IMR-90 (cell line): ENCODE measurements at regions not wholly inside any gene's neighbourhood (a gene's known extent, or its start where the extent isn't known, plus 50 kb on each side); places are given as distances from the start of the nearest gene placed in this dataset.

Experiments used
- ATAC-seq: fragments of 200-7000 bp; cut with Tn5 transposase; 2 replicates; pipeline ENCODE4 v1.9.1; 2020; ENCODE audit warnings: low read depth, mild to moderate bottlenecking, moderate library complexity
- BruUV-seq: library from RNA; stranded (reverse); fragments of 400-500 nt; replicated peaks from 2 replicates; lab custom pipeline; 2021; lab: Mats Ljungman, UMichigan
- CTCF ChIA-PET: fragments of 300-600 bp; formaldehyde crosslinking; extraction: SDS; loops from one replicate; lab custom pipeline; 2021; ENCODE audit warnings: antibody characterized with exemption; lab: Yijun Ruan, JAX
- POLR2A ChIA-PET: fragments of 300-600 bp; sonication (Branson Sonifier 250); formaldehyde crosslinking; loops from one replicate; lab custom pipeline; 2022; ENCODE audit warnings: antibody characterized with exemption; ENCODE audit not compliant: unreplicated experiment; lab: Charles Lee
- DNase-seq: peaks from one replicate; pipeline ENCODE4 v3.0.0; 2013
- H2AFZ ChIP-seq: replicated peaks from 2 replicates; pipeline ENCODE3; 2013; ENCODE audit warnings: low read length, mild to moderate bottlenecking; ENCODE audit not compliant: poor library complexity
- H2AK5ac ChIP-seq: 2 replicates; pipeline ENCODE4 v1.6.1; 2013; ENCODE audit warnings: low read depth, low read length, inconsistent platforms
- H2AK9ac ChIP-seq: replicated peaks from 2 replicates; pipeline ENCODE3; 2013; ENCODE audit warnings: mild to moderate bottlenecking, low read depth, low read length, moderate library complexity; ENCODE audit not compliant: poor library complexity
- H2BK120ac ChIP-seq: 2 replicates; pipeline ENCODE4 v1.6.1; 2013; ENCODE audit warnings: low read depth, low read length, inconsistent platforms
- H2BK15ac ChIP-seq: 3 replicates; pipeline ENCODE4 v1.6.1; 2013; ENCODE audit warnings: low read depth, low read length, inconsistent platforms
- H2BK20ac ChIP-seq: 2 replicates; pipeline ENCODE4 v1.6.1; 2013; ENCODE audit warnings: low read depth, mild to moderate bottlenecking, inconsistent platforms, low read length, moderate library complexity
- H2BK5ac ChIP-seq: 2 replicates; pipeline ENCODE4 v1.6.1; 2013; ENCODE audit warnings: mild to moderate bottlenecking, low read depth, low read length, inconsistent platforms; ENCODE audit not compliant: poor library complexity, severe bottlenecking
- H3K14ac ChIP-seq: replicated peaks from 2 replicates; pipeline ENCODE4 v1.6.1; 2013; ENCODE audit warnings: low read depth, low read length, inconsistent platforms
- H3K18ac ChIP-seq: 2 replicates; pipeline ENCODE4 v1.6.1; 2013; ENCODE audit warnings: low read depth, low read length, control low read depth
- H3K23ac ChIP-seq: 2 replicates; pipeline ENCODE4 v1.6.1; 2013; ENCODE audit warnings: low read depth, low read length, inconsistent platforms
- H3K27ac ChIP-seq: 2 replicates; pipeline ENCODE4 v1.5.1; 2013; ENCODE audit warnings: mild to moderate bottlenecking, control low read depth, low read length; ENCODE audit not compliant: insufficient read depth
- H3K27me3 ChIP-seq: 2 replicates; pipeline ENCODE4 v1.6.1; 2013; ENCODE audit warnings: low read length; ENCODE audit not compliant: control insufficient read depth, insufficient read depth
- H3K36me3 ChIP-seq: 2 replicates; pipeline ENCODE4 v1.6.1; 2013; ENCODE audit warnings: low read length, mixed read lengths; ENCODE audit not compliant: control insufficient read depth, insufficient read depth
- H3K4ac ChIP-seq: 2 replicates; pipeline ENCODE4 v1.6.1; 2013; ENCODE audit warnings: low read depth, low read length, inconsistent platforms
- H3K4me1 ChIP-seq: 2 replicates; pipeline ENCODE4 v1.6.1; 2013; ENCODE audit warnings: low read length, mixed read lengths; ENCODE audit not compliant: control insufficient read depth, insufficient read depth
- H3K4me2 ChIP-seq: 2 replicates; pipeline ENCODE4 v1.6.1; 2013; ENCODE audit warnings: low read depth, mild to moderate bottlenecking, control low read depth, low read length, moderate library complexity
- H3K4me3 ChIP-seq: 2 replicates; pipeline ENCODE4 v1.5.1; 2013; ENCODE audit warnings: low read depth, mild to moderate bottlenecking, control low read depth, low read length, moderate library complexity; ENCODE audit not compliant: insufficient read depth
- H3K56ac ChIP-seq: 2 replicates; pipeline ENCODE4 v1.6.1; 2013; ENCODE audit warnings: low read length, inconsistent platforms; ENCODE audit not compliant: insufficient read depth; ENCODE audit errors: extremely low read depth
- H3K79me1 ChIP-seq, 2 experiments: 2 replicates each; pipeline ENCODE4 v1.6.1; 2013; ENCODE audit warnings: low read length in 2 of 2, inconsistent platforms in 1 of 2, low read depth in 1 of 2
- H3K9ac ChIP-seq: 2 replicates; pipeline ENCODE4 v1.6.1; 2013; ENCODE audit warnings: low read depth, low read length, control low read depth
- H3K9me1 ChIP-seq: 2 replicates; pipeline ENCODE4 v1.6.1; 2013; ENCODE audit warnings: low read length, inconsistent platforms; ENCODE audit not compliant: insufficient read depth
- H3K9me3 ChIP-seq: 2 replicates; pipeline ENCODE4 v1.6.1; 2013; ENCODE audit warnings: low read length; ENCODE audit not compliant: control insufficient read depth, insufficient read depth
- H4K20me1 ChIP-seq: 2 replicates; pipeline ENCODE4 v1.6.1; 2013; ENCODE audit warnings: low read length, inconsistent platforms; ENCODE audit not compliant: insufficient read depth
- H4K5ac ChIP-seq: 2 replicates; pipeline ENCODE4 v1.6.1; 2013; ENCODE audit warnings: mild to moderate bottlenecking, low read depth, low read length, control low read depth
- H4K8ac ChIP-seq, 2 experiments: 2 replicates each; pipeline ENCODE4 v1.6.1; 2013; ENCODE audit warnings: low read depth in 2 of 2, low read length in 2 of 2, control low read depth in 1 of 2, inconsistent platforms in 1 of 2
- H4K91ac ChIP-seq: 2 replicates; pipeline ENCODE4 v1.6.1; 2013; ENCODE audit warnings: low read depth, low read length, inconsistent platforms; ENCODE audit not compliant: insufficient read depth
- RFX5 ChIP-seq: IDR thresholded peaks from 2 replicates; pipeline ENCODE4 v1.8.0; 2012; ENCODE audit warnings: low read depth, mild to moderate bottlenecking, low read length, moderate library complexity
- WGBS, 2 experiments: methylation state at CpG; one replicate each; pipeline versions ENCODE4 v1.1.5 to v1.1.7; 2013; ENCODE audit warnings: missing lambda C conversion rate in 2 of 2; ENCODE audit not compliant: insufficient read length in 1 of 2; ENCODE audit errors: extremely low coverage in 2 of 2; 5-methylcytosine and 5-hydroxymethylcytosine counted together
- dilution Hi-C: fragments of 300-500 bp; cut with HindIII; formaldehyde crosslinking; loops from one replicate; pipeline ENCODE4 v1.14.3; 2018; ENCODE audit warnings: low sequenced_read_pairs; ENCODE audit not compliant: unreplicated experiment
- in situ Hi-C: fragments of 300-500 bp; cut with MboI; formaldehyde crosslinking; loops from 3 replicates; pipeline ENCODE4 v1.14.3; 2019; ENCODE audit warnings: low sequenced_read_pairs, inconsistent platforms, mixed read lengths
- intact Hi-C: fragments of 100-400 bp; cut with micrococcal nuclease; formaldehyde crosslinking; loops from 2 replicates; pipeline ENCODE4 v1.10.0; 2022

GRCh38 chr18:67926929-67927864, 410.7 kb upstream of the DSEL start:
- Histone ChIP-seq H3K18ac (no peak overlapping the region), H3K27me3 (no peaks in the 10 kb centered on the region), H2BK120ac (no peak overlapping the region), H3K56ac (no peak overlapping the region), H3K4me1 (peaks cover 6% of the 10 kb centered on the region), H2AFZ (no peak overlapping the region), H3K9me3 (no peaks in the 10 kb centered on the region), H2AK5ac (no peak overlapping the region), H4K5ac (no peak overlapping the region), H3K4me2 (no peak overlapping the region), H2AK9ac (no peak overlapping the region), H3K9ac (no peak overlapping the region), H4K20me1 (no peaks in the 10 kb centered on the region), H3K4me3 (no peak overlapping the region), H3K23ac (no peak overlapping the region), H2BK15ac (no peak overlapping the region), H4K91ac (no peak overlapping the region), H3K36me3 (no peaks in the 10 kb centered on the region), H3K9me1 (peaks cover 6% of the 10 kb centered on the region), H3K27ac (no peak overlapping the region), H3K79me1 (no peaks in the 10 kb centered on the region), H2BK5ac (no peak overlapping the region), H3K4ac (no peak overlapping the region), H3K14ac (no peak overlapping the region), H4K8ac (no peak overlapping the region), H2BK20ac (no peak overlapping the region)
- no TSS peak for BruUV-seq
- POLR2A ChIA-PET = no interaction called here
- TF ChIP-seq RFX5 = no peak
- DNase-seq (peak; percentile 8), ATAC-seq (no peak)
- WGBS, 2 experiments = no CpG with 5 or more reads among the region's 4 CpGs
- in situ Hi-C loops (no loop called here), dilution Hi-C loops (no loop called here), intact Hi-C loops (loop anchor here (10.0 kb wide), 1 partner anchor 152 kb away; no protein-coding TSS in a partner anchor)
- CTCF ChIA-PET = no interaction called here
